H1 (cell line): ENCODE measurements at regions not wholly inside any gene's neighbourhood (a gene's known extent, or its start where the extent isn't known, plus 50 kb on each side); places are given as distances from the start of the nearest gene placed in this dataset.

Experiments used
- CTCF ChIA-PET: fragments of 300-600 bp; sonication (Branson Sonifier 250); formaldehyde crosslinking; loops from one replicate; lab custom pipeline; 2021; ENCODE audit not compliant: partially characterized antibody; lab: Charles Lee
- POLR2A ChIA-PET: fragments of 300-600 bp; sonication (Branson Sonifier 250); formaldehyde crosslinking; loops from one replicate; lab custom pipeline; 2021; ENCODE audit warnings: inconsistent platforms; ENCODE audit not compliant: partially characterized antibody; lab: Charles Lee
- DNase-seq, 2 experiments: peaks; one replicate each; pipeline versions ENCODE4 v3.0.0 to v3.0.0-alpha.2; 2010 to 2022; ENCODE audit warnings: low spot score in 2 of 2, low read depth in 1 of 2, mixed read lengths in 1 of 2
- FAIRE-seq: peaks from 2 replicates; lab custom pipeline; 2011; peaks lifted over from hg19 to GRCh38; lab: Jason Lieb, UNC
- H2AFZ ChIP-seq: 2 replicates; pipeline ENCODE4 v1.8.1; 2012; ENCODE audit warnings: low read length, inconsistent platforms
- H2AK5ac ChIP-seq: 2 replicates; pipeline ENCODE4 v1.6.1; 2013; ENCODE audit warnings: low read depth, low read length
- H2BK120ac ChIP-seq: replicated peaks from 2 replicates; pipeline ENCODE3; 2013; ENCODE audit warnings: low read depth, low read length, inconsistent platforms
- H2BK12ac ChIP-seq: 2 replicates; pipeline ENCODE4 v1.6.1; 2013; ENCODE audit warnings: low read depth, low read length
- H2BK15ac ChIP-seq: 2 replicates; pipeline ENCODE4 v1.6.1; 2013; ENCODE audit warnings: low read length
- H2BK20ac ChIP-seq: 2 replicates; pipeline ENCODE4 v1.6.1; 2013; ENCODE audit warnings: low read length
- H2BK5ac ChIP-seq: 2 replicates; pipeline ENCODE4 v1.6.1; 2013; ENCODE audit warnings: low read depth, low read length
- H3K14ac ChIP-seq: 2 replicates; pipeline ENCODE4 v1.6.1; 2013; ENCODE audit warnings: inconsistent platforms; ENCODE audit not compliant: insufficient read length
- H3K18ac ChIP-seq: 2 replicates; pipeline ENCODE4 v1.6.1; 2013; ENCODE audit warnings: low read length; ENCODE audit errors: extremely low read depth
- H3K23ac ChIP-seq: 2 replicates; pipeline ENCODE4 v1.6.1; 2013; ENCODE audit warnings: inconsistent platforms; ENCODE audit not compliant: insufficient read length
- H3K23me2 ChIP-seq: 2 replicates; pipeline ENCODE4 v1.6.1; 2013; ENCODE audit warnings: low read depth, low read length
- H3K27ac ChIP-seq: 2 replicates; pipeline ENCODE4 v1.6.1; 2011; ENCODE audit warnings: low read depth, low read length, inconsistent platforms
- H3K27me3 ChIP-seq, 4 experiments: replicated peaks in 1 of 4; 1 replicate in 1 of 4; 2 replicates in 3 of 4; pipeline versions ENCODE4 v1.6.1 to v1.8.1; 2011 to 2013; ENCODE audit warnings: low read length in 3 of 4, mild to moderate bottlenecking in 3 of 4, inconsistent platforms in 2 of 4, mixed read lengths in 2 of 4, moderate library complexity in 1 of 4; ENCODE audit not compliant: control insufficient read depth in 3 of 4, insufficient read depth in 3 of 4; ENCODE audit errors: extremely low read depth in 1 of 4
- H3K36me3 ChIP-seq, 4 experiments: 2 replicates each; pipeline versions ENCODE4 v1.6.1 to v1.8.1; 2011 to 2013; ENCODE audit warnings: mild to moderate bottlenecking in 4 of 4, low read length in 3 of 4, moderate library complexity in 2 of 4, control low read depth in 1 of 4, inconsistent platforms in 1 of 4; ENCODE audit not compliant: insufficient read depth in 4 of 4, control insufficient read depth in 2 of 4
- H3K4ac ChIP-seq: replicated peaks from 2 replicates; pipeline ENCODE3; 2013; ENCODE audit warnings: low read length, low read depth, mixed read lengths, inconsistent platforms; ENCODE audit not compliant: insufficient read length
- H3K4me1 ChIP-seq, 4 experiments: replicated peaks in 1 of 4; 1 replicate in 1 of 4; 2 replicates in 3 of 4; pipeline versions ENCODE4 v1.6.1 to v1.8.1; 2011 to 2013; ENCODE audit warnings: low read length in 3 of 4, inconsistent platforms in 2 of 4, mixed read lengths in 1 of 4; ENCODE audit not compliant: insufficient read depth in 4 of 4, control insufficient read depth in 3 of 4
- H3K4me2 ChIP-seq, 2 experiments: 2 replicates each; pipeline versions ENCODE4 v1.6.1 to v1.8.1; 2011 to 2013; ENCODE audit warnings: low read depth in 2 of 2, low read length in 2 of 2, control low read depth in 1 of 2, inconsistent platforms in 1 of 2, mild to moderate bottlenecking in 1 of 2; ENCODE audit not compliant: insufficient read depth in 1 of 2
- H3K4me3 ChIP-seq, 4 experiments: fragments of 200-600, 300-600 bp in 1 of 4; sonication (generic), shearing (Covaris generic), sonication (Bioruptor Twin) in 1 of 4; 2 replicates each; pipeline versions ENCODE4 v1.5.1 to v1.8.1; 2011 to 2016; ENCODE audit warnings: low read length in 4 of 4, low read depth in 3 of 4, control low read depth in 2 of 4, inconsistent platforms in 2 of 4, mild to moderate bottlenecking in 2 of 4, mixed read lengths in 1 of 4, moderate library complexity in 1 of 4; ENCODE audit not compliant: insufficient read depth in 2 of 4; ENCODE audit errors: extremely low read depth in 1 of 4
- H3K56ac ChIP-seq: replicated peaks from 2 replicates; pipeline ENCODE3; 2013; ENCODE audit warnings: low read depth, mild to moderate bottlenecking, mixed read lengths, low read length, inconsistent platforms; ENCODE audit not compliant: insufficient read length
- H3K79me1 ChIP-seq: 2 replicates; pipeline ENCODE4 v1.6.1; 2013; ENCODE audit warnings: low read depth, low read length, control low read depth
- H3K79me2 ChIP-seq, 2 experiments: 2 replicates each; pipeline versions ENCODE4 v1.6.1 to v1.8.1; 2012 to 2013; ENCODE audit warnings: low read length in 2 of 2, mild to moderate bottlenecking in 2 of 2, inconsistent platforms in 1 of 2; ENCODE audit not compliant: insufficient read depth in 2 of 2, control insufficient read depth in 1 of 2
- H3K9ac ChIP-seq, 4 experiments: replicated peaks in 1 of 4; 1 replicate in 1 of 4; 2 replicates in 3 of 4; pipeline versions ENCODE4 v1.6.1 to v1.8.1; 2011 to 2013; ENCODE audit warnings: low read depth in 3 of 4, low read length in 3 of 4, control low read depth in 2 of 4, mild to moderate bottlenecking in 2 of 4, moderate library complexity in 2 of 4, inconsistent platforms in 1 of 4; ENCODE audit errors: extremely low read depth in 1 of 4
- H3K9me3 ChIP-seq, 2 experiments: 2 replicates each; pipeline versions ENCODE4 v1.6.1 to v1.8.1; 2012 to 2013; ENCODE audit warnings: mild to moderate bottlenecking in 2 of 2, moderate library complexity in 2 of 2, control low read depth in 1 of 2, inconsistent platforms in 1 of 2, low read depth in 1 of 2, low read length in 1 of 2, mixed read lengths in 1 of 2; ENCODE audit not compliant: insufficient read depth in 2 of 2
- H4K20me1 ChIP-seq, 2 experiments: replicated peaks in 1 of 2; 2 replicates each; pipeline versions ENCODE3 to v1.8.1; 2011 to 2013; ENCODE audit warnings: inconsistent platforms in 2 of 2, low read length in 2 of 2, mild to moderate bottlenecking in 1 of 2; ENCODE audit not compliant: insufficient read depth in 2 of 2, control insufficient read depth in 1 of 2
- H4K5ac ChIP-seq: 2 replicates; pipeline ENCODE4 v1.6.1; 2013; ENCODE audit warnings: low read length, low read depth, mixed read lengths, inconsistent platforms; ENCODE audit not compliant: insufficient read length
- H4K8ac ChIP-seq: 2 replicates; pipeline ENCODE4 v1.8.0; 2013; ENCODE audit warnings: mild to moderate bottlenecking, moderate library complexity, low read length, inconsistent platforms; ENCODE audit not compliant: insufficient read depth; ENCODE audit errors: extremely low read depth
- H4K91ac ChIP-seq: replicated peaks from 2 replicates; pipeline ENCODE3; 2013; ENCODE audit warnings: low read length, mixed read lengths, inconsistent platforms; ENCODE audit not compliant: insufficient read length
- BRCA1 ChIP-seq: IDR thresholded peaks from 2 replicates; pipeline ENCODE4 v1.6.1; 2012; ENCODE audit warnings: low read depth, low read length, improper control_type of control experiment
- CEBPB ChIP-seq: IDR thresholded peaks from 2 replicates; pipeline ENCODE4 v1.6.1; 2012; ENCODE audit warnings: low read depth, low read length
- CHD2 ChIP-seq: IDR thresholded peaks from 2 replicates; pipeline ENCODE4 v1.6.1; 2012; ENCODE audit warnings: low read length, improper control_type of control experiment
- CREB1 ChIP-seq: IDR thresholded peaks from 2 replicates; pipeline ENCODE4 v1.6.1; 2012; ENCODE audit warnings: inconsistent platforms
- EGR1 ChIP-seq: IDR thresholded peaks from 2 replicates; pipeline ENCODE4 v1.6.1; 2011; ENCODE audit warnings: low read depth, low read length, borderline replicate concordance
- HDAC2 ChIP-seq, 2 experiments: fragments of 300-600 bp in 1 of 2; sonication (generic) in 1 of 2; IDR thresholded peaks; 2 replicates each; pipeline ENCODE4 v1.6.1; 2011 to 2012; ENCODE audit warnings: low read depth in 2 of 2, low read length in 2 of 2, mild to moderate bottlenecking in 2 of 2, moderate library complexity in 2 of 2, borderline replicate concordance in 1 of 2, inconsistent platforms in 1 of 2
- JUN ChIP-seq: IDR thresholded peaks from 2 replicates; pipeline ENCODE4 v1.6.1; 2011; ENCODE audit warnings: low read depth, mild to moderate bottlenecking, improper control_type of control experiment, low read length
- KDM1A ChIP-seq: fragments of 200-600, 300-600 bp; sonication (generic); IDR thresholded peaks from 2 replicates; pipeline ENCODE4 v1.7.1; 2016; ENCODE audit warnings: mild to moderate bottlenecking, low read length, borderline replicate concordance
- KDM4A ChIP-seq: IDR thresholded peaks from one replicate; pipeline ENCODE4 v1.7.1; 2012; ENCODE audit warnings: low read depth, mild to moderate bottlenecking, moderate library complexity, low read length, inconsistent platforms; ENCODE audit not compliant: severe bottlenecking
- POU5F1 ChIP-seq: IDR thresholded peaks from 2 replicates; pipeline ENCODE4 v1.6.1; 2011; ENCODE audit warnings: low read depth, mild to moderate bottlenecking, low read length, moderate library complexity
- SAP30 ChIP-seq: fragments of 300-600 bp; sonication (generic); IDR thresholded peaks from 2 replicates; pipeline ENCODE4 v1.7.1; 2012; ENCODE audit warnings: low read length, moderate library complexity, mild to moderate bottlenecking, inconsistent platforms; ENCODE audit not compliant: insufficient read depth, insufficient replicate concordance
- SIX5 ChIP-seq: IDR thresholded peaks from 2 replicates; pipeline ENCODE4 v1.6.1; 2011; ENCODE audit warnings: mild to moderate bottlenecking, low read depth, low read length
- SP2 ChIP-seq: IDR thresholded peaks from 2 replicates; pipeline ENCODE4 v1.6.1; 2012; ENCODE audit warnings: mild to moderate bottlenecking, low read length, inconsistent platforms
- ZNF274 ChIP-seq: IDR thresholded peaks from 2 replicates; pipeline ENCODE4 v1.7.0; 2012; ENCODE audit warnings: low read length, borderline replicate concordance; ENCODE audit errors: extremely low read depth
- WGBS, 2 experiments: shearing (Covaris generic) in 1 of 2; methylation state at CpG; one replicate each; pipeline versions ENCODE4 v1.1.6 to v1.1.7; 2013 to 2015; ENCODE audit warnings: low lambda C conversion rate in 2 of 2, mixed read lengths in 2 of 2, inconsistent platforms in 1 of 2, low coverage in 1 of 2, missing lambda C conversion rate in 1 of 2; ENCODE audit not compliant: insufficient replicate concordance in 2 of 2, insufficient coverage in 1 of 2, insufficient read length in 1 of 2; ENCODE audit errors: extremely low coverage in 1 of 2, missing lambda C conversion rate in 1 of 2; 5-methylcytosine and 5-hydroxymethylcytosine counted together
- TF ChIP-seq, protein P1 (sequence below): IDR thresholded peaks from 2 replicates; pipeline ENCODE4 v1.6.1; 2011; ENCODE audit warnings: low read length, improper control_type of control experiment

DNA sequence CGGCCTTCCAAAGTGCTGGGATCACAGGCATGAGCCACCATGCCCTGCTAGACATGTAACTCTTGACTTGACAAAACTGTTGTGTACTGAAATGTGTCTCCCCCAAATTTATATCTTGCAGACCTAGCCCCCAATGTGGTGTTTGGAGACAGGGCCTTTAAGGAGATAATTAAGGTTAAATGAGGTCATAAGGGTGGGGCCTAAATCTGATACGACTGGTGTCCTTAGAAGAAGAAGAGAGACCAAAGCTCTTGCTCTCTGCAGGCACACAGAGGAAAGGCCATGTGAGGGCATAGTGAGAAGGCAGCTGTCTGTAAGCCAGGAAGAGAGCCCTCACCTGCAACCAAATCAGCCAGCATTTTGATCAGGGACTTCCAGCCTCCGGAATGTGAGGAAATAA lies 361.3 kb downstream of the SV2B start:
- Histone ChIP-seq H3K27me3 (no peaks in the 10 kb centered on the region), H3K9me3 (no peaks in the 10 kb centered on the region), H3K4ac (no peak overlapping the region), H2BK20ac (no peak overlapping the region), H4K8ac (no peak overlapping the region), H3K4me1 (no peaks in the 10 kb centered on the region), H3K23me2 (no peaks in the 10 kb centered on the region), H2BK12ac (no peak overlapping the region), H3K36me3 (no peaks in the 10 kb centered on the region), H3K4me3 (no peak overlapping the region), H3K79me2 (no peaks in the 10 kb centered on the region), H2BK5ac (no peak overlapping the region), H3K9ac (no peak overlapping the region), H3K18ac (no peak overlapping the region), H4K91ac (no peak overlapping the region), H3K56ac (no peak overlapping the region), H3K79me1 (no peaks in the 10 kb centered on the region), H3K4me2 (no peak overlapping the region), H2BK15ac (no peak overlapping the region), H2BK120ac (no peak overlapping the region), H3K23ac (no peak overlapping the region), H4K5ac (no peak overlapping the region), H4K20me1 (no peaks in the 10 kb centered on the region), H2AFZ (no peak overlapping the region), H2AK5ac (no peak overlapping the region), H3K14ac (no peak overlapping the region), H3K27ac (no peak overlapping the region)
- ChIA-PET POLR2A (no interaction called here), CTCF (no interaction called here)
- FAIRE-seq (no peak), DNase-seq (no peak)
- 79% methylated on average over 3 of the region's 3 CpGs; no CpG with 5 or more reads in 1 of the 2 experiments for WGBS, 2 experiments
- TF ChIP-seq HDAC2 (IDR thresholded peaks at IDR 0.05; ENCODE audit: borderline replicate concordance in 1 of 2, low read depth in 2 of 2, low read length in 2 of 2) = no peak
- no peak for TF ChIP-seq KDM1A
- TF ChIP-seq, protein P1, sequence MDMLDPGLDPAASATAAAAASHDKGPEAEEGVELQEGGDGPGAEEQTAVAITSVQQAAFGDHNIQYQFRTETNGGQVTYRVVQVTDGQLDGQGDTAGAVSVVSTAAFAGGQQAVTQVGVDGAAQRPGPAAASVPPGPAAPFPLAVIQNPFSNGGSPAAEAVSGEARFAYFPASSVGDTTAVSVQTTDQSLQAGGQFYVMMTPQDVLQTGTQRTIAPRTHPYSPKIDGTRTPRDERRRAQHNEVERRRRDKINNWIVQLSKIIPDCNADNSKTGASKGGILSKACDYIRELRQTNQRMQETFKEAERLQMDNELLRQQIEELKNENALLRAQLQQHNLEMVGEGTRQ = no peak
- no peak for TF ChIP-seq CHD2
- no peak for TF ChIP-seq ZNF274
- TF ChIP-seq SIX5 = no peak
- TF ChIP-seq BRCA1 = no peak
- TF ChIP-seq JUN = no peak
- TF ChIP-seq CEBPB = no peak
- no peak for TF ChIP-seq CREB1
- TF ChIP-seq EGR1 = no peak
- TF ChIP-seq SAP30 = no peak
- no peak for TF ChIP-seq SP2
- TF ChIP-seq KDM4A = no peak
- TF ChIP-seq POU5F1 = no peak
